ENCODE measurements at regions not wholly inside any gene's neighbourhood (a gene's known extent, or its start where the extent isn't known, plus 50 kb on each side); places are given as distances from the start of the nearest gene placed in this dataset.

DNA sequence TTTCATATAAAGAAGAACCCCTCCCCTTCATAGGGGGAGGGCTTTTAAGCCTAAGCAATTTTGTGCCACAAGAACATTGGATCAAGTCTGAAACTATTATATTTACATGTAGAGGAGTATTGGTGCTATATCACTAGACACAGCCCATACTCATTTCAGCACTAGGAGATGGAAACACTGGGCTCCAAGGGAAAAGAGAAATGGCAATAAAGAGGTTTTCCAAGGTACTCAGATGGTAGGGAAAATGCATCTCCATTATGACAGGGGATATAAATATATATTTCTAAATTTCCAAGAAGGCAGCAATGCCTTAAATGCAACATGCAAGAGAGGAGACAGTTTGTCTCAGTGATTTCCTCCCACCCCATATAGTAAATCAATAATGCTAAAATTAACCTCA is 209.0 kb downstream of the RAB38 start (continued):
- TF ChIP-seq SAP30 (IDR thresholded peaks at IDR 0.05; ENCODE audit: insufficient read depth, insufficient replicate concordance, low read length) (no peak), SRF (IDR thresholded peaks at IDR 0.05; ENCODE audit: low read depth, low read length) (no peak), CHD2 (IDR thresholded peaks at IDR 0.05; ENCODE audit: low read length) (no peak), CBX5 (IDR thresholded peaks at IDR 0.05; ENCODE audit: low read depth, low read length) (no peak), CHD1 (IDR thresholded peaks at IDR 0.05; ENCODE audit: low read depth, low read length) (no peak)
- TF ChIP-seq, protein P1, sequence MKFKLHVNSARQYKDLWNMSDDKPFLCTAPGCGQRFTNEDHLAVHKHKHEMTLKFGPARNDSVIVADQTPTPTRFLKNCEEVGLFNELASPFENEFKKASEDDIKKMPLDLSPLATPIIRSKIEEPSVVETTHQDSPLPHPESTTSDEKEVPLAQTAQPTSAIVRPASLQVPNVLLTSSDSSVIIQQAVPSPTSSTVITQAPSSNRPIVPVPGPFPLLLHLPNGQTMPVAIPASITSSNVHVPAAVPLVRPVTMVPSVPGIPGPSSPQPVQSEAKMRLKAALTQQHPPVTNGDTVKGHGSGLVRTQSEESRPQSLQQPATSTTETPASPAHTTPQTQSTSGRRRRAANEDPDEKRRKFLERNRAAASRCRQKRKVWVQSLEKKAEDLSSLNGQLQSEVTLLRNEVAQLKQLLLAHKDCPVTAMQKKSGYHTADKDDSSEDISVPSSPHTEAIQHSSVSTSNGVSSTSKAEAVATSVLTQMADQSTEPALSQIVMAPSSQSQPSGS (IDR thresholded peaks at IDR 0.05; ENCODE audit: low read length) = no peak
